Neuron (in vitro differentiated cells): ENCODE measurements at regions not wholly inside any gene's neighbourhood (a gene's known extent, or its start where the extent isn't known, plus 50 kb on each side); places are given as distances from the start of the nearest gene placed in this dataset.
"Not testable (repeated sequence)": the region's sequence is repeated elsewhere in the genome, so short reads cannot be mapped to it uniquely, and the experiment has no call there.

ENCODE experiments used
- H2AFZ ChIP-seq: one replicate; pipeline ENCODE4 v1.6.1; 2013; ENCODE audit warnings: low read depth, mild to moderate bottlenecking, inconsistent platforms, low read length, moderate library complexity
- H3K27me3 ChIP-seq: one replicate; pipeline ENCODE4 v1.6.1; 2013; ENCODE audit warnings: low read length; ENCODE audit not compliant: insufficient read depth
- H3K36me3 ChIP-seq: one replicate; pipeline ENCODE4 v1.6.1; 2013; ENCODE audit warnings: low read length; ENCODE audit not compliant: insufficient read depth
- H3K4me1 ChIP-seq: one replicate; pipeline ENCODE4 v1.6.1; 2013; ENCODE audit warnings: low read length; ENCODE audit not compliant: insufficient read depth
- H3K4me3 ChIP-seq: 2 replicates; pipeline ENCODE4 v1.5.1; 2013; ENCODE audit warnings: mild to moderate bottlenecking, low read length, moderate library complexity
- H3K9me3 ChIP-seq: one replicate; pipeline ENCODE4 v1.6.1; 2013; ENCODE audit warnings: low read length

DNA sequence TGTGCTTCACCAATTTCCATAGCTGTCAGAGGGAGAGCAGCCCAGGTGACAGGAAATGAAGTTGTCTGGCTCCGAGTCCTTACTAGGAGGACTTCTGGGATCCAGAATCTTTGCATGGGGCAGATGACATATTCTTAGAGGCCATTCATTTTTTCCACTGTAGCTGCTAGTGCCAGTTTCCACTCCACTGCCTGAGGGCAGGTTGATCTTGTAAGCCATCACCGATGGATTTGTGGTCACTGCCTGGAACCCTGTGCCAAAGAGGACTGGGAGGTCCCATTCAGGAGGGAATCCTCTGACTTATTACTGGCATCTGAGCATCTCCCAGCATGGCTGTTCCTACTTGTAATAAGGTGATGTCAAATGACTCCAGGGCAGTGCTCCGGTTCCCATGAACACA is 144.1 kb upstream of the KCNJ18 start:
- H3K4me1 ChIP-seq, result peaks cover 10% of the 10 kb centered on the region
- H2AFZ ChIP-seq, result no peak overlapping the region
- no peaks in the 10 kb centered on the region for H3K27me3 ChIP-seq
- H3K4me3 ChIP-seq, result no peak overlapping the region
- H3K9me3 ChIP-seq, result no peaks in the 10 kb centered on the region
- peaks cover 3% of the 10 kb centered on the region for H3K36me3 ChIP-seq

DNA sequence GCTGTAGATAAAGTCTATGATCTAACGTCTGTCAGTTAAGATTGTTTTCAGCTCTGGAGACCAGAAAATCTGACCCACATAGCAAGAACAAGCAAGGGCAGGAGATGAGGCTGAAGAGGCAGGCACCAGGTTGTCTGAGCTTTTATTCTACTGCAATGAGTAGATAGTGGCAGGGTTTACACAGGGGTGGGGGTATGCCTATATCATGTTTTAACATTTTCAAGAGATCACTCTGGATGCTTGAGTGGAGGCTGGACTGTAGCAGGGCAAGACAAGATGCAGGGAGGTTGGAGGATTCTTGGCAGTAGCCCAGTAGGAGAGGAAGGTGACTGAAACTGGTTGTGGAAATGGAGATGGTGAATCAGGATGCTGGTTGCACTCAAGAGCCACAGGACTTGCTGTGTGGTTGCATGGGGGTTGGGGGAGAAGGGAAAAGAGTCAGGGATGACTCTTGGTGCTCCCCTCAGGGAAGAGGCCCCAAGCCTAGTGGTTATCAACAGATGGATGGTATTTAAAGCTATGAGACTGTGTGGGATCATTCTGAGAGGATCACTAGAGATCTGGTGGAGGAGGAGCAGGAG is 143.1 kb upstream of the KCNJ18 start:
- no peak overlapping the region for H3K4me3 ChIP-seq
- peaks cover 10% of the 10 kb centered on the region for H3K4me1 ChIP-seq
- H3K9me3 ChIP-seq, result no peaks in the 10 kb centered on the region
- no peaks in the 10 kb centered on the region for H3K27me3 ChIP-seq
- peaks cover 3% of the 10 kb centered on the region for H3K36me3 ChIP-seq
- no peak overlapping the region for H2AFZ ChIP-seq

DNA sequence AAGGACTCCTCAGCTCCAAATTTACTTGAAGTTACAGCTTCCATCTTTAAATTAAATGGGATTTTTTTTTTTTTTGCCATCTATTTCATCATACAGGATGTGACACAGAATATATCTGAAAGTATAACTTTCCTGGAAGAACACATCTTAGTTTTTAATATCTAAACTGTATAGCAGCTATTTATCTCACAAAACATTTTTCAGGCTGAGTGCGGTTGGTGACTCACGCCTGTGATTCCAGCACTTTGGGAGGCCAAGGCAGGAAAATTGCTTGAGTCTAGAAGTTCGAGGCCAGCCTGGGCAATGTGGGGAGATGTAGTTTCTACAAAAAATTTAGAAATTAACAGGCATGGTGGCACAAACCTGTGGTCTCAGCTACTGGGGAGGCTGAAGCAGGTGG is 142.3 kb upstream of the KCNJ18 start:
- Histone ChIP-seq H3K4me1 (peaks cover 10% of the 10 kb centered on the region), H3K4me3 (peak overlapping the region; percentile 53)
- not testable (repeated sequence) for H2AFZ ChIP-seq, H3K9me3 ChIP-seq, H3K36me3 ChIP-seq, H3K27me3 ChIP-seq

DNA sequence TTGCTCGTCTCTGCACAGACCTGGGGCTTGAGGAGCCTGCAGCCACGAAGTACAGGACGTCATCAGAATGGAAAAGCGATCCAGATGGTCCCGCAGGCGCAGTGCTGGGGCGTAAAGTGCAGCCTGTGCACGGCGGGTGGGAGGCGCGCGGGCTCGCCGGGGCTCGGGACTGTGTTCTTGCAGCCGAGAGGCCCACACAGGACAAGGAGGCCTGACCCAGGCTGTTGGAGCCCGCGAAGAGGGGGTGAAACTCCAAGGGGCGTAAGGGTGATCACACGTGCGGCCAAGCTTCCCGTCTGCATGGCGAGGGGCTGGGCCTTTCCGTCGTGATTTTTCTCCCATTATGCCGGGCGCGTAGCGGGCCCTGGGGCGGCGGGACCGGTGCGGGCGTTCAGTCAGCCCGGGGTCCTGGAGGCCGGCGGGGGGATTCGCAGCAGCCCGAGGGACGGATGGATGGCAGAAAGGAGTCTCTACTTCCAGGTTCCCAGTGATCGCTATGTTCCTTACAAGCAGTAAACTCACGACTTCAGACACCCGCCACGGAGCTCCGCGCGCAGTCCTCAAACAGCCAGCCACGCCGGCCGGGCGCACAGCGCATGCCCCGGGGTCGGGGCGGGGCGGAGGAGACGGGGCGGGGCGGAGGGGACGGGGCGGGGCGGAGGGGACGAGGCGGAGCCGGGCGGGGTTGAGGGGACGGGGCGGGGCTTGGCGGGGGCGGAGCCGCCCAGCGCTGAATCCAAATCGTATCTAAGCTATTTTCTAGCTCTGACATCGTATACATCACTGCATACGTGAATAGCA is 141.0 kb upstream of the KCNJ18 start:
- Histone ChIP-seq H3K36me3 (no peaks in the 10 kb centered on the region), H3K4me3 (peak overlapping the region; percentile 53), H3K27me3 (no peaks in the 10 kb centered on the region), H2AFZ (peak overlapping the region; percentile 54), H3K4me1 (peaks cover 10% of the 10 kb centered on the region), H3K9me3 (no peaks in the 10 kb centered on the region)

DNA sequence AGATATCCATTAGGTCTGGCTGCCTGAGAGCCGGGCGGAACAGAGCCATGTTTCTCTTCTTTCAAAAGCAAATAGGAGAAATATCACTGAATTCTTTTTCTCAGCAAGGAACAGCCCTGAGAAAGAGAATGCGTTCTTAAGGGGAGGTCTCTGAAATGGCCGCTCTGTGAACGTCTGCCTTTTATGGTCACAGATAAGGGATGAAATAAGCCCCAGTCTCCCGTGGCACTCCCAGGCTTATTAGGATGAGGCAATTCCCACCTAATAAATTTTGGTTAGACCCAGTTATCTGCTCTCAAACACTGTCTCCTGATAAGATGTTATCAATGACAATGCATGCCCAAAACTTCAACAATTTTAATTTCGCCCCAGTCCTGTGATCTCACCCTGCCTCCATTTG is 133.4 kb upstream of the KCNJ18 start:
- not testable (repeated sequence) for H3K4me1 ChIP-seq, H3K27me3 ChIP-seq, H3K9me3 ChIP-seq, H3K36me3 ChIP-seq, H2AFZ ChIP-seq, H3K4me3 ChIP-seq

DNA sequence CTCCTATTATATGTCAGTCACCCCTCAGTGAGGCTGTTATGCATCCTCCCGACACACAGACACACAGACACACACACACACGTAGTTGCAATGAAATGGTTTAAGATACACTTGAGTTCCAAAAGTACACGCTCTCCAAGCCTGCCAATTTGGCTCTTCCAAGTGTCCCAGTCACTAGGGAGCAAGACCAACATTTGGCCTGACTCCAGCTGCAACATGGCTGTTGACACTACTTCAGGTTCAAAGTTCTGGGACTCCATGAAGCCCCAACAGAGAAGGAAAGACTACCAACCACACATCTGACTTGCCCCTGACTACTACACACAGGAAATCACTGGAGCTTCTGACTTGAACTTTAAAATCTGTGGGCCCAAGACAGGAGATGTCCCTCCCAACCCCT is 128.1 kb upstream of the KCNJ18 start:
- Histone ChIP-seq H3K27me3 (no peaks in the 10 kb centered on the region), H2AFZ (no peak overlapping the region), H3K36me3 (no peaks in the 10 kb centered on the region), H3K4me3 (no peak overlapping the region), H3K9me3 (no peaks in the 10 kb centered on the region), H3K4me1 (no peaks in the 10 kb centered on the region)

DNA sequence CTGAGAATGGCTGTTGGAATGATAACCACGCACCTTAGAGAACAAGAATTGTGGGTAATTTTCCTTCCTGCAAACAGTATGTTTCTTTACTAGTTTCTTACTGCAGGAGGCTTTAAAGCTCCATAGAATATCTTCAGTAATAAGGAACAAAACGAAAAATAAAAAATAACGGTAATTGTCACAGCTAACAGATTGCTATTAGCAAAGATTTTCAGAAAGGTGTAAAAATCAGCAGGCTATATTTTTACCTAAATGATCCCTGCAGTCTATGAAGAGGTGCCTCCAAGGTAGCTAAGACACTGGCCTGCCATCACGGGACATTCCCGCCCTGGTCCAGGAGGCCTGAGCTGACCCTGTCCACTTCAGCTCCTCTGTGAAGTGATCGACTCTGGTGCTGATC is 127.6 kb upstream of the KCNJ18 start:
- H3K27me3 ChIP-seq, H3K36me3 ChIP-seq, H2AFZ ChIP-seq, H3K4me1 ChIP-seq, H3K4me3 ChIP-seq, H3K9me3 ChIP-seq: not testable (repeated sequence)

DNA sequence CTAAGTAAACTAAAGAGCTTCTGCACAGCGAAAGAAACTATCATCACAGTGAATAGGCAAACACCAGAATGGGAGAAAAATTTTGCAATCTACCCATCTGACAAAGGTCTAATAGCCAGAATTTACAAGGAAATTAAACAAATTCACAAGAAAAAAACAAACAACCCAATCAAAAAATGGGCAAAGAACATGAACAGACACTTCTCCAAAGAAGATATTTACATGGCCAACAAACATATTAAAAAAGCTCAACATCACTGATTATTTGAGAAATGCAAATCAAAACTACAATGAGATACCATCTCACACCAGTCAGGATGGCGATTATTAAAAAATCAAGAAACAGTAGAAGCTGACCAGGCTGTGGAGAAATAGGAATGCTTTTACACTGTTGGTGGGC is 121.9 kb upstream of the KCNJ18 start:
- not testable (repeated sequence) for H3K36me3 ChIP-seq, H3K9me3 ChIP-seq, H2AFZ ChIP-seq, H3K4me3 ChIP-seq, H3K27me3 ChIP-seq, H3K4me1 ChIP-seq

DNA sequence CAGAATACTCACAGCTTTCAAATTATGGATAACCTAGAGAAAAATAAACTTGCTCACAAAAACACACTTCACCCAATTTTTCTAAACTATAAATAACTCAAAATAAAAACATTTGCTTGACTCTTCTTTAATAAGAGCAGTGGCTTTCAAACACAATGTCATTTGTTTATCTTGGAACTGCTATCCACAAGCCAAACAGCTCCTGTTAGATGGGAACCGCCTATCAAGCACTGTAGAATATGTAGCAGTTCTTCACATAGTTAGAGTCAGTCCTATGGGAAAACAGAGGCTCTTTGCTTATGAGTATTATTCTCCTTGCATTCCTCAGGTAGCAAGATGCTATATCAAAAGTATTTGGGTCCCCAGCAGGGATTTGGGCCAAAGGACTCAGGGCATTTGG is 120.2 kb upstream of the KCNJ18 start:
- not testable (repeated sequence) for H3K4me3 ChIP-seq, H3K27me3 ChIP-seq, H3K9me3 ChIP-seq, H3K4me1 ChIP-seq, H2AFZ ChIP-seq, H3K36me3 ChIP-seq

DNA sequence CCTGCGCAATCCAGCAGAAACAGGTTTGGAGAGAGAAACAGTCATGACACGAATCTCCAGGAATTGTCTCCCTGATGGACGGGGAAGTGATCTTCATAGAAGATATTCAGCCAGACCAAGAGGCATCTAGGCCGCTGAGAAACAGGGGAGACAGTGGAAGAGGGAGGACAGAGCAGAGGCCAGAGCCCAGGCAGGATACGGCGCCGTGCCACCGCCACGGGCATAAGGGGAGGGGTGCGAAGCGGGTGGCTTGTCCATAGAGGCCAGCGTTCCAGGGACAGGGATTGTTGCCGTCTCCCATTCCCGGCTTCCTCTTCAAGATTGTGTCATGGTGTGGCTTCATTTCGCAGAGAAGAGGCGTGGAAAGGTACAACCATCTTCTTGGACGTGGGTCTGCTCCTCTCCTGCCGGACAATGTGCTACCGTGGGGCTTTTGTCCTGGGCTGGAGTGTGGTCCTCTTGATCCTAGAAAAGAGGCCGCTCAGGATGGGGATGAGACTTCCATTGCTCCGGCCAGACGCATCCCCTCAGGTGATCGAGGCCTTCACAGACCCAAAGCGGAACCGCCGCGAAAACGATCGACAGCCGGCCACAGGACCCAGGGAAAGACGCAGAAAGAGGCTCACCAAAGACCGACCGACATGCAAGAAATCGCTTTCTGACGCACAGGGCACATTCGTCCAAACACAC is 118.9 kb upstream of the KCNJ18 start:
- not testable (repeated sequence) for H3K4me1 ChIP-seq

DNA sequence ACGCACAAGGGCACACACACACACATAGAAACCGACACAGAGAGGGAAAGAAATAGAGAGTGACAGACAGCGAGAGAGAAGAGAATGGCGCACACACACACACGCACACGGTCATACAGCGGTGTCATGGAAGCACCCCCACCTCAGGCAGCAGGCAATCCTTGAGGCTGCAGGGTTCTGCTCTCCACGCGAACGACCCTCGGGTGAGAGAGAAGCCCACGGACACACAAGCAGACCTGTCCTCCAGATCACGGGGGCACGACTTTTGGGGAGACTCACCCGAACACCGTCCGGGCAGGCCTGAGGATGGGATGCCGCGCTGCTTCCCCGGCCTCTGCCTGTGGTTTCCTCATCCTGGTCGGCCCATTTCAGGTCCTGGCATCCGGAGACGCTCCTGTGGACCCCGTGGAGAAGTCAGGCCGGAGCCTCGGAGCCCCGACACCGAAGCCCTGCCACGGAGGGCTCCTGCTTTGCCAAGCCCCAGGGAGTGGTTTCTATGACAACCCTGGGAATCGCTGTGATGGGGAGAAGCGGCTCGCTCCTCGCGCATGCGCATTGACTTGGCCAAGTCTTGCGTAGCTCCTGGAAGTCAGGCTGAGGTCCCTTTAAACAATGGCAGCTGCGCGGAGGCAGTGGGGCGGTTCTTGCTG is 118.2 kb upstream of the KCNJ18 start:
- no peaks in the 10 kb centered on the region for H3K27me3 ChIP-seq
- H2AFZ ChIP-seq, result no peak overlapping the region
- H3K4me3 ChIP-seq, result no peak overlapping the region
- H3K36me3 ChIP-seq, result no peaks in the 10 kb centered on the region
- H3K9me3 ChIP-seq, result no peaks in the 10 kb centered on the region
- H3K4me1 ChIP-seq, result no peaks in the 10 kb centered on the region

More for the DNA sequence above, 118.9 kb upstream of the KCNJ18 start:
- not testable (repeated sequence) for H3K4me3 ChIP-seq, H3K27me3 ChIP-seq, H2AFZ ChIP-seq, H3K36me3 ChIP-seq, H3K9me3 ChIP-seq

- not testable (repeated sequence) for H3K27me3 ChIP-seq, H3K9me3 ChIP-seq, H3K4me3 ChIP-seq, H3K36me3 ChIP-seq, H3K4me1 ChIP-seq, H2AFZ ChIP-seq
These were observed 117.6 kb upstream of the KCNJ18 start for GRCh38 chr17:21574611-21575255.

DNA sequence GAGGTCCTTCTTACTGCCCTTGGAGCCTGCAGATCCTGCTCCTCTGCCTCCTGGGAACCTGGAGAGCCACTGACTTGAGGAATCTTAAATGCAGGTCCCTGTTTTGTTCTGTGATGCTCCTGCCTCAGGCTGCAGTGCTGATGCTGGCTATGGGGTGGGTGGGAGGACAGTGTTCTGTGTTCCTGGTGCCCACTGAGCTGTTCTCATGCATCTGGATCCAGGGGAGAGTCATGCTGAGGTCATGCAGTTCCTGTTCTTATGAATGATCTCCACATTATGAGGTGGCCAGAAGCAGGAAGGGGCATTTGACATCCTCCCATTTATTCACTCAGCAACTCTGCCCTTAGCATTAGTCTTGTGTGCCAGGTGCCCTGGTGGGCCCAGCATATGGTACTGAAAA is 113.5 kb upstream of the KCNJ18 start:
- H3K36me3 ChIP-seq, H3K27me3 ChIP-seq, H2AFZ ChIP-seq, H3K4me3 ChIP-seq, H3K9me3 ChIP-seq, H3K4me1 ChIP-seq: not testable (repeated sequence)
